ENCODE measurements at regions not wholly inside any gene's neighbourhood (a gene's known extent, or its start where the extent isn't known, plus 50 kb on each side); places are given as distances from the start of the nearest gene placed in this dataset.

DNA sequence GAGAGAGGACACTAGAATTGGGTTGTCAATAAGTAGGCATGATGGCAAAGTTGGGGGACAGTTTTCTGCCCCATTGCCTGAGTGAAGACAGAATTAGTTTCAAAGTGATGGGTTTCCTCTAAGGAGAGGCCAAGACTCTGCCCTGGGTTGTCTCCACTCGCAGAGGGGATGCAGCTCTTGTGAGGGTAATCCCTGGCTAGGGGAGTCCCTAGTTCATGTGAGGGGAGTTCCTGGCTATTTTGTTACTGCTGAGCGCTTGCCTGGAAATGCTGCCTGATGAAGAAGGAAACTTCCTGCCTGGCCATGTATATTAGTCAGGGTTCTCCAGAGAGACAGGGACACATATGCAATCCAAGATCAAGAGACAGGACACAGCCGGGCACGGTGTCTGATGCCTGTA, 501.5 kb downstream of the BCL11A start:
- no peak overlapping the region for H3K4me3 Mint-ChIP-seq (ENCODE audit: low read depth, unreplicated experiment)
- H3K27me3 Mint-ChIP-seq (ENCODE audit: unreplicated experiment) = no peaks in the 10 kb centered on the region
- CTCF ChIA-PET = no interaction called here
- H3K9me3 Mint-ChIP-seq (ENCODE audit: low read depth, unreplicated experiment) = peaks cover 2% of the 10 kb centered on the region
- intact Hi-C loops (cut with micrococcal nuclease; ENCODE audit: unreplicated experiment) = no loop called here
- TF ChIP-seq, protein P1, sequence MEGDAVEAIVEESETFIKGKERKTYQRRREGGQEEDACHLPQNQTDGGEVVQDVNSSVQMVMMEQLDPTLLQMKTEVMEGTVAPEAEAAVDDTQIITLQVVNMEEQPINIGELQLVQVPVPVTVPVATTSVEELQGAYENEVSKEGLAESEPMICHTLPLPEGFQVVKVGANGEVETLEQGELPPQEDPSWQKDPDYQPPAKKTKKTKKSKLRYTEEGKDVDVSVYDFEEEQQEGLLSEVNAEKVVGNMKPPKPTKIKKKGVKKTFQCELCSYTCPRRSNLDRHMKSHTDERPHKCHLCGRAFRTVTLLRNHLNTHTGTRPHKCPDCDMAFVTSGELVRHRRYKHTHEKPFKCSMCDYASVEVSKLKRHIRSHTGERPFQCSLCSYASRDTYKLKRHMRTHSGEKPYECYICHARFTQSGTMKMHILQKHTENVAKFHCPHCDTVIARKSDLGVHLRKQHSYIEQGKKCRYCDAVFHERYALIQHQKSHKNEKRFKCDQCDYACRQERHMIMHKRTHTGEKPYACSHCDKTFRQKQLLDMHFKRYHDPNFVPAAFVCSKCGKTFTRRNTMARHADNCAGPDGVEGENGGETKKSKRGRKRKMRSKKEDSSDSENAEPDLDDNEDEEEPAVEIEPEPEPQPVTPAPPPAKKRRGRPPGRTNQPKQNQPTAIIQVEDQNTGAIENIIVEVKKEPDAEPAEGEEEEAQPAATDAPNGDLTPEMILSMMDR (IDR thresholded peaks at IDR 0.05; ENCODE audit: unreplicated experiment) = no peak
- H3K4me1 Mint-ChIP-seq (ENCODE audit: low read depth, unreplicated experiment) = no peaks in the 10 kb centered on the region
- DNase-seq = no peak
- H3K36me3 Mint-ChIP-seq (ENCODE audit: insufficient read depth, unreplicated experiment) = no peaks in the 10 kb centered on the region
- H3K27ac Mint-ChIP-seq (ENCODE audit: unreplicated experiment) = no peak overlapping the region
- no TSS peak for BruUV-seq (replicated peaks)

DNA sequence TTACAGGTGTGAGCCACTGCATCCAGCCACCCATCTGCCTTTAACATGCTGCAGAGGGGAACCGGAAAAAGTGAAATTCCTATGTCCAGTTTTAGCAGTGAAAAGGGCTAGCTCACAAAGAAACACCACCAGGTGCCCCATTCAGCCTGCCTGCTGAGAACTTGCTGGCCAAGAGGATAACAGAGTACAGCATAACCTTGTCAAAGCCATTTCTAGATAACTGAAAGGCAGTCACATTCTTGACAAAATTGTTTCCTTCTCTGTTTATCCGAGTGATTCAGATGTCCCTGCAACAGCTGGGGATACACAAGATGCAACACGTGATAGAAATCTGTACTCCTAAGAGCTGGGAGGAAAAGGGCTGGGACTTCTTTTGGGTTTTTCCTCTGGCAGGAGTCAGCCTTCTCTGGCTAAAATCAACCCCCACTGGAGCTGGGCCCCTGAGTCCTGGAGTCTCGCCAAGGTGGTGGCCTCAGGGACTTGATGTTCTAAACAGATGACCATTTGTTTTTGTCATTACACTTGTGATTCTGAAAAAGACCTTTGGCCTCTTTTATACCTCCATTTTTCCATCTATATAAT, 505.4 kb downstream of the BCL11A start:
- no peaks in the 10 kb centered on the region for H3K27me3 Mint-ChIP-seq (ENCODE audit: unreplicated experiment)
- H3K27ac Mint-ChIP-seq (ENCODE audit: unreplicated experiment) = no peak overlapping the region
- no peaks in the 10 kb centered on the region for H3K9me3 Mint-ChIP-seq (ENCODE audit: low read depth, unreplicated experiment)
- TF ChIP-seq, protein P1 (IDR thresholded peaks at IDR 0.05; ENCODE audit: unreplicated experiment) = no peak
- intact Hi-C loops (cut with micrococcal nuclease; ENCODE audit: unreplicated experiment) = no loop called here
- no peak for DNase-seq
- no TSS peak for BruUV-seq (replicated peaks)
- H3K36me3 Mint-ChIP-seq (ENCODE audit: insufficient read depth, unreplicated experiment) = no peaks in the 10 kb centered on the region
- no peaks in the 10 kb centered on the region for H3K4me1 Mint-ChIP-seq (ENCODE audit: low read depth, unreplicated experiment)
- CTCF ChIA-PET = no interaction called here
- no peak overlapping the region for H3K4me3 Mint-ChIP-seq (ENCODE audit: low read depth, unreplicated experiment)

DNA sequence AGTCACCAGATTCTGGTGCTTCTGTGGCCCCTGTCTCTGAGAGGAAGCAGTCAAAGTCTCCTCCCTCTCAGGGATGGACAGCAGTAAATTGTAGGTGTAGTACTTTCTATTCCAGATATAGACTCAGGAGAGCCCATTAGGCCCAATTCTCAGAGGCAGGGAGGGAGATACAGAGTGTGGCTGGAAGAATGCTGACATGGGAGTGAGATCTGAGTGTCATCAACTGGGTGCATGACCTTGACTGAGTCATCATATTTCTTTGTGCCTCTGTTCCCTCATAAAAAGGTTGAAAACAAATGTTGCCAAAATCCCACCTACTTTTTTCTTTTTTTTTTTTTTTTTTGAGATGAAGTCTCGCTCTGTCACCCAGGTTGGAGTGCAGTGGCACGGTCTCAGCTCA, 506.1 kb downstream of the BCL11A start:
- no peak for DNase-seq
- no peaks in the 10 kb centered on the region for H3K9me3 Mint-ChIP-seq (ENCODE audit: low read depth, unreplicated experiment)
- intact Hi-C loops (cut with micrococcal nuclease; ENCODE audit: unreplicated experiment) = no loop called here
- no peaks in the 10 kb centered on the region for H3K36me3 Mint-ChIP-seq (ENCODE audit: insufficient read depth, unreplicated experiment)
- H3K27me3 Mint-ChIP-seq (ENCODE audit: unreplicated experiment) = no peaks in the 10 kb centered on the region
- no peaks in the 10 kb centered on the region for H3K4me1 Mint-ChIP-seq (ENCODE audit: low read depth, unreplicated experiment)
- TF ChIP-seq, protein P1 (IDR thresholded peaks at IDR 0.05; ENCODE audit: unreplicated experiment) = no peak
- no TSS peak for BruUV-seq (replicated peaks)
- CTCF ChIA-PET = no interaction called here
- no peak overlapping the region for H3K4me3 Mint-ChIP-seq (ENCODE audit: low read depth, unreplicated experiment)
- H3K27ac Mint-ChIP-seq (ENCODE audit: unreplicated experiment) = no peak overlapping the region

DNA sequence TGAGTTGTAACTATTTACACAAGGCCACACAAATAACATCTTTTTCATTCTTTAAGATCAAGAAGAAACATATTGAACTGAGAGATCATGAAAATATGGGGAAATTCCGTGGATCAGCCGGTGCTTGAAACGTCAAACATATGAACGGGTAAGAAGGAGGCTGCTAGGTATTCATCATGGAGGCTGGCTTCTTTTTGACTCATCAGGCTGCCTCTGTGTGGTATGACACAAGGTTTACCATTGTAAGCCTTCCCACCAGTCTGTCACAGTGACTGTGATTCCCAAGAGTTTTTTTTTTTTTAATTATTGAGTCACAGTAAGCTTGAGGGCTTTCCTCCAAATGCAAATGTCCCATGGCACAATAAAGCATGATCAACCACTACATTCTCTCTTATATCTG, 506.9 kb downstream of the BCL11A start:
- BruUV-seq (replicated peaks) = no TSS peak
- Mint-ChIP-seq H3K4me1 (ENCODE audit: low read depth, unreplicated experiment) (no peaks in the 10 kb centered on the region), H3K27me3 (ENCODE audit: unreplicated experiment) (no peaks in the 10 kb centered on the region), H3K9me3 (ENCODE audit: low read depth, unreplicated experiment) (no peaks in the 10 kb centered on the region), H3K36me3 (ENCODE audit: insufficient read depth, unreplicated experiment) (no peaks in the 10 kb centered on the region), H3K27ac (ENCODE audit: unreplicated experiment) (no peak overlapping the region), H3K4me3 (ENCODE audit: low read depth, unreplicated experiment) (no peak overlapping the region)
- CTCF ChIA-PET = no interaction called here
- intact Hi-C loops (cut with micrococcal nuclease; ENCODE audit: unreplicated experiment) = no loop called here
- no peak for DNase-seq
- TF ChIP-seq, protein P1 (IDR thresholded peaks at IDR 0.05; ENCODE audit: unreplicated experiment) = no peak

Measured in Calu3 (cell line).